ENCODE measurements at regions not wholly inside any gene's neighbourhood (a gene's known extent, or its start where the extent isn't known, plus 50 kb on each side); places are given as distances from the start of the nearest gene placed in this dataset.
A peak's percentile ranks its signal among the peaks of the same experiment; 100 is the strongest.

GRCh38 chr2:217110550-217110949, 250.7 kb upstream of the TNP1 start:
- Mint-ChIP-seq H3K27ac (no peak overlapping the region), H3K27me3 (ENCODE audit: insufficient read depth) (peaks cover 5% of the 10 kb centered on the region; the same call in 1 of the 2 replicates), H3K36me3 (ENCODE audit: low read depth) (no peaks in the 10 kb centered on the region), H3K9me3 (no peaks in the 10 kb centered on the region), H3K4me1 (ENCODE audit: low read depth) (peaks cover 31% of the 10 kb centered on the region), H3K4me3 (no peak overlapping the region)
- no peak for TF ChIP-seq CTCF (IDR thresholded peaks at IDR 0.05)
- DNase-seq: no peak

- Mint-ChIP-seq H3K27ac (no peak overlapping the region), H3K36me3 (ENCODE audit: low read depth) (no peaks in the 10 kb centered on the region; the same call in 1 of the 2 replicates), H3K9me3 (no peaks in the 10 kb centered on the region), H3K4me3 (no peak overlapping the region), H3K4me1 (ENCODE audit: low read depth) (peaks cover 50% of the 10 kb centered on the region), H3K27me3 (ENCODE audit: insufficient read depth) (no peaks in the 10 kb centered on the region)
- no peak for DNase-seq
- TF ChIP-seq CTCF (IDR thresholded peaks at IDR 0.05): no peak
Measured at GRCh38 chr2:217108575-217109027, 248.7 kb upstream of the TNP1 start.

- no peak overlapping the region for H3K27ac Mint-ChIP-seq
- no peak for TF ChIP-seq CTCF (IDR thresholded peaks at IDR 0.05)
- H3K4me1 Mint-ChIP-seq (ENCODE audit: low read depth): peaks cover 55% of the 10 kb centered on the region
- DNase-seq: no peak
- H3K4me3 Mint-ChIP-seq: no peak overlapping the region
- H3K27me3 Mint-ChIP-seq (ENCODE audit: insufficient read depth): no peaks in the 10 kb centered on the region
- no peaks in the 10 kb centered on the region; the same call in 1 of the 2 replicates for H3K36me3 Mint-ChIP-seq (ENCODE audit: low read depth)
- H3K9me3 Mint-ChIP-seq: no peaks in the 10 kb centered on the region
Measured at GRCh38 chr2:217108086-217108485, 248.2 kb upstream of the TNP1 start.

GRCh38 chr2:217107480-217107879, 247.6 kb upstream of the TNP1 start:
- Mint-ChIP-seq H3K27me3 (ENCODE audit: insufficient read depth) (no peaks in the 10 kb centered on the region; the same call in 1 of the 2 replicates), H3K4me1 (ENCODE audit: low read depth) (peaks cover 61% of the 10 kb centered on the region), H3K4me3 (no peak overlapping the region), H3K27ac (peak overlapping the region; percentile 92), H3K36me3 (ENCODE audit: low read depth) (peaks cover under 1% of the 10 kb centered on the region; the same call in 1 of the 2 replicates), H3K9me3 (no peaks in the 10 kb centered on the region)
- DNase-seq: no peak
- TF ChIP-seq CTCF (IDR thresholded peaks at IDR 0.05): no peak

- DNase-seq: peak; percentile 68
- Mint-ChIP-seq H3K4me3 (peak overlapping the region; percentile 50), H3K4me1 (ENCODE audit: low read depth) (peaks cover 68% of the 10 kb centered on the region), H3K36me3 (ENCODE audit: low read depth) (peaks cover 7% of the 10 kb centered on the region), H3K9me3 (no peaks in the 10 kb centered on the region), H3K27me3 (ENCODE audit: insufficient read depth) (no peaks in the 10 kb centered on the region; the same call in 1 of the 2 replicates), H3K27ac (peak overlapping the region; percentile 92)
- peak; percentile 89 for TF ChIP-seq CTCF (IDR thresholded peaks at IDR 0.05)
Measured at GRCh38 chr2:217106650-217107014, 246.8 kb upstream of the TNP1 start.

Data from HFFc6 (cell line).